Erythroblast (primary cell): ENCODE measurements at regions not wholly inside any gene's neighbourhood (a gene's known extent, or its start where the extent isn't known, plus 50 kb on each side); places are given as distances from the start of the nearest gene placed in this dataset.

Experiments used
- GATA1 ChIP-seq: IDR thresholded peaks from 2 replicates; pipeline ENCODE4 v1.6.1; 2011; ENCODE audit warnings: low read depth, mild to moderate bottlenecking, control low read depth, low read length, moderate library complexity
- POLR2A ChIP-seq: IDR thresholded peaks from 2 replicates; pipeline ENCODE4 v1.6.1; 2011; ENCODE audit warnings: mild to moderate bottlenecking, low read length

DNA sequence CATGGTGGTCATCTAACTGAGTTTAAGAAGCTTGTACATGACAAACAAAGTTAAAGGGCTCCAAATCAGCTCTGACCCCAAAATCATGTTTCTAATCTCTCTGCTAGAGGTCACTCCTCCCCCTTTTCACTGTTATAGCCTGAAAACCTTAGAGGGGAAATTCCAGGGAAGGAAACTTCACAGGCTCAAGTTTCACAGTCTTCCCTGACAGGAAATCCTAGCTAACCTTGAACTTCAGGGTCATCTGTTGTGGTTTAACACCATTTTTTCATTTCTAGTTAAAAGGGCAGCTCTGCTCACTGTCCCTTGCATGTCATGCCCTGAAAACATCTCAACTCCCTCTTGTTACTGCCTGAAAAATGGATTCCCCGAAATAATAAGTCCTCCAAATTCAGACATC lies 104.4 kb upstream of the BMP2 start:
- TF ChIP-seq POLR2A (no peak), GATA1 (no peak)
